Aorta (tissue), 5 donors: ENCODE measurements at regions not wholly inside any gene's neighbourhood (a gene's known extent, or its start where the extent isn't known, plus 50 kb on each side); places are given as distances from the start of the nearest gene placed in this dataset.

Experiments used
- ATAC-seq: fragments of 200-7000 bp; cut with Tn5 transposase; one replicate; pipeline ENCODE4 v1.9.1; 2022; ENCODE audit warnings: moderate library complexity; ENCODE audit not compliant: low FRiP score
- DNase-seq, 2 donors: peaks; one replicate each; pipeline ENCODE4 v3.0.0-alpha.2; 2020
- H3K27ac ChIP-seq, 2 donors: one replicate each; pipeline ENCODE4 v1.5.1; 2013; ENCODE audit warnings: low read length in 2 of 2, mild to moderate bottlenecking in 2 of 2, moderate library complexity in 2 of 2, control low read depth in 1 of 2, inconsistent platforms in 1 of 2, low read depth in 1 of 2
- H3K27me3 ChIP-seq, 2 donors: one replicate each; pipeline ENCODE4 v1.6.1; 2013; ENCODE audit warnings: control low read depth in 1 of 2, low read length in 1 of 2, mild to moderate bottlenecking in 1 of 2, moderate library complexity in 1 of 2; ENCODE audit not compliant: insufficient read depth in 2 of 2, control insufficient read depth in 1 of 2
- H3K36me3 ChIP-seq, 2 donors: one replicate each; pipeline ENCODE4 v1.6.1; 2013; ENCODE audit warnings: control low read depth in 1 of 2, low read length in 1 of 2, mild to moderate bottlenecking in 1 of 2; ENCODE audit not compliant: insufficient read depth in 2 of 2, control insufficient read depth in 1 of 2
- H3K4me1 ChIP-seq, 2 donors: one replicate each; pipeline ENCODE4 v1.6.1; 2013; ENCODE audit warnings: low read length in 2 of 2, control low read depth in 1 of 2, mild to moderate bottlenecking in 1 of 2, moderate library complexity in 1 of 2; ENCODE audit not compliant: insufficient read depth in 2 of 2, control insufficient read depth in 1 of 2
- H3K4me3 ChIP-seq, 2 donors: one replicate each; pipeline ENCODE4 v1.5.1; 2013; ENCODE audit warnings: low read length in 2 of 2, control low read depth in 1 of 2, mild to moderate bottlenecking in 1 of 2
- H3K9me3 ChIP-seq: one replicate; pipeline ENCODE4 v1.6.1; 2013; ENCODE audit warnings: mild to moderate bottlenecking, low read length; ENCODE audit not compliant: control insufficient read depth
- WGBS, 2 donors: extraction: QIAGEN DNeasy Blood & Tissue Kit; methylation state at CpG; one replicate each; pipeline ENCODE4 v1.1.7; 2013; 5-methylcytosine and 5-hydroxymethylcytosine counted together
- intact Hi-C, 2 donors: fragments of 100-400 bp; cut with DNase I; formaldehyde crosslinking; loops; one replicate each; pipeline versions ENCODE4 v1.14.2 to v1.15.0; 2022
- donor health status: healthy with polysubstance abuse.
- donor health status: Bipolar disorder and iron deficiency.
- donor health status: DM: no; HTN: no; CAD: no.
- donor health status: DM: no; HTN: no; CAD: no.
- donor health status: DM: yes; HTN: yes; CAD: no.

- intact Hi-C loops = no loop called here
- Histone ChIP-seq H3K4me1 (no peaks in the 10 kb centered on the region), H3K27ac (no peak overlapping the region), H3K36me3 (no peaks in the 10 kb centered on the region), H3K27me3 (no peaks in the 10 kb centered on the region), H3K4me3 (no peak overlapping the region), H3K9me3 (peaks cover 2% of the 10 kb centered on the region)
- no peak for ATAC-seq
- WGBS, 2 donors = 72 to 76% methylated on average over 2 of the region's 2 CpGs
- no peak for DNase-seq
These were observed 344.8 kb downstream of the MTX2 start for GRCh38 chr2:176614049-176614448.

- 55 to 57% methylated on average over 2 of the region's 2 CpGs for WGBS, 2 donors
- no peaks in the 10 kb centered on the region for H3K36me3 ChIP-seq
- no peak for DNase-seq
- intact Hi-C loops = no loop called here
- peaks cover 2% of the 10 kb centered on the region for H3K9me3 ChIP-seq
- H3K4me3 ChIP-seq = no peak overlapping the region
- no peaks in the 10 kb centered on the region for H3K4me1 ChIP-seq
- ATAC-seq = no peak
- no peaks in the 10 kb centered on the region for H3K27me3 ChIP-seq
- H3K27ac ChIP-seq = no peak overlapping the region
These were observed 345.7 kb downstream of the MTX2 start for GRCh38 chr2:176614930-176615329.

GRCh38 chr2:176619504-176619903 is 350.3 kb downstream of the MTX2 start:
- H3K4me1 ChIP-seq = no peaks in the 10 kb centered on the region
- DNase-seq = no peak
- ATAC-seq = no peak
- H3K27ac ChIP-seq = no peak overlapping the region
- 37 to 48% methylated on average over 6 of the region's 6 CpGs for WGBS, 2 donors
- intact Hi-C loops = no loop called here
- no peak overlapping the region for H3K4me3 ChIP-seq
- no peaks in the 10 kb centered on the region for H3K9me3 ChIP-seq
- H3K27me3 ChIP-seq = no peaks in the 10 kb centered on the region
- H3K36me3 ChIP-seq = no peaks in the 10 kb centered on the region

- H3K27ac ChIP-seq = no peak overlapping the region
- 72 to 76% methylated on average over 7 of the region's 7 CpGs for WGBS, 2 donors
- H3K4me3 ChIP-seq = no peak overlapping the region
- H3K9me3 ChIP-seq = no peaks in the 10 kb centered on the region
- ATAC-seq (no peak), DNase-seq (no peak)
- intact Hi-C loops = no loop called here
- H3K36me3 ChIP-seq = no peaks in the 10 kb centered on the region
- no peaks in the 10 kb centered on the region for H3K4me1 ChIP-seq
- H3K27me3 ChIP-seq = no peaks in the 10 kb centered on the region
These were observed 352.1 kb downstream of the MTX2 start for GRCh38 chr2:176621350-176621749.

GRCh38 chr2:176622792-176623191 is 353.6 kb downstream of the MTX2 start:
- Histone ChIP-seq H3K36me3 (no peaks in the 10 kb centered on the region), H3K4me1 (no peaks in the 10 kb centered on the region), H3K9me3 (no peaks in the 10 kb centered on the region), H3K27me3 (no peaks in the 10 kb centered on the region), H3K27ac (no peak overlapping the region), H3K4me3 (no peak overlapping the region)
- DNase-seq = no peak
- 93 to 96% methylated on average over 4 of the region's 4 CpGs for WGBS, 2 donors
- ATAC-seq = no peak
- intact Hi-C loops = no loop called here

- H3K36me3 ChIP-seq = no peaks in the 10 kb centered on the region
- no peak overlapping the region for H3K27ac ChIP-seq
- intact Hi-C loops = no loop called here
- H3K4me3 ChIP-seq = no peak overlapping the region
- 71 to 81% methylated on average over 8 of the region's 8 CpGs for WGBS, 2 donors
- DNase-seq = no peak
- H3K27me3 ChIP-seq = no peaks in the 10 kb centered on the region
- no peaks in the 10 kb centered on the region for H3K9me3 ChIP-seq
- H3K4me1 ChIP-seq = no peaks in the 10 kb centered on the region
- no peak for ATAC-seq
These were observed 357.6 kb downstream of the MTX2 start for GRCh38 chr2:176626796-176627195.

- intact Hi-C loops = no loop called here
- Histone ChIP-seq H3K4me3 (no peak overlapping the region), H3K27ac (no peak overlapping the region), H3K9me3 (no peaks in the 10 kb centered on the region), H3K27me3 (no peaks in the 10 kb centered on the region), H3K4me1 (no peaks in the 10 kb centered on the region), H3K36me3 (no peaks in the 10 kb centered on the region)
- ATAC-seq (no peak), DNase-seq (no peak)
These were observed 359.2 kb downstream of the MTX2 start for GRCh38 chr2:176628438-176628837.

GRCh38 chr2:176633754-176634153 is 364.5 kb downstream of the MTX2 start:
- H3K4me1 ChIP-seq = no peaks in the 10 kb centered on the region
- intact Hi-C loops = loop anchor here in 1 of 2 donors (5.0 kb wide), 1 partner anchor 176 kb away; no protein-coding TSS in a partner anchor
- no peaks in the 10 kb centered on the region for H3K27me3 ChIP-seq
- no peaks in the 10 kb centered on the region for H3K9me3 ChIP-seq
- H3K36me3 ChIP-seq = no peaks in the 10 kb centered on the region
- ATAC-seq (no peak), DNase-seq (no peak)
- H3K27ac ChIP-seq = no peak overlapping the region
- no peak overlapping the region for H3K4me3 ChIP-seq
- WGBS, 2 donors = 65 to 67% methylated on average over 2 of the region's 2 CpGs

- 92 to 96% methylated on average over 3 of the region's 3 CpGs for WGBS, 2 donors
- intact Hi-C loops = loop anchor here (5.0 kb wide), 3 partner anchors 79 to 494 kb away; no protein-coding TSS in a partner anchor
- H3K27me3 ChIP-seq = no peaks in the 10 kb centered on the region
These were observed 367.2 kb downstream of the MTX2 start for GRCh38 chr2:176636401-176636800.

More at GRCh38 chr2:176636401-176636800, 367.2 kb downstream of the MTX2 start:
- Histone ChIP-seq H3K4me1 (no peaks in the 10 kb centered on the region), H3K9me3 (no peaks in the 10 kb centered on the region), H3K4me3 (no peak overlapping the region), H3K36me3 (no peaks in the 10 kb centered on the region), H3K27ac (no peak overlapping the region)
- DNase-seq (no peak), ATAC-seq (no peak)
